ENCODE measurements at regions not wholly inside any gene's neighbourhood (a gene's known extent, or its start where the extent isn't known, plus 50 kb on each side); places are given as distances from the start of the nearest gene placed in this dataset.

- no peak for DNase-seq (ENCODE audit: low read depth, low spot score)
- H3K4me3 ChIP-seq (ENCODE audit: low read length) = no peak overlapping the region
These were observed 210.9 kb downstream of the FNDC1 start for GRCh38 chr6:159380114-159380513.

- no peak overlapping the region for H3K4me3 ChIP-seq (ENCODE audit: low read length)
- no peak for DNase-seq (ENCODE audit: low read depth, low spot score)
These were observed 209.5 kb downstream of the FNDC1 start for GRCh38 chr6:159378411-159379328.

GRCh38 chr6:159376516-159377158, 207.4 kb downstream of the FNDC1 start:
- no peak for DNase-seq (ENCODE audit: low read depth, low spot score)
- H3K4me3 ChIP-seq (ENCODE audit: low read length) = no peak overlapping the region

GRCh38 chr6:159375014-159375413, 205.8 kb downstream of the FNDC1 start:
- no peak overlapping the region for H3K4me3 ChIP-seq (ENCODE audit: low read length)
- no peak for DNase-seq (ENCODE audit: low read depth, low spot score)

GRCh38 chr6:159373670-159374069, 204.5 kb downstream of the FNDC1 start:
- DNase-seq (ENCODE audit: low read depth, low spot score) = no peak
- H3K4me3 ChIP-seq (ENCODE audit: low read length) = no peak overlapping the region

GRCh38 chr6:159372333-159372732, 203.1 kb downstream of the FNDC1 start:
- no peak overlapping the region for H3K4me3 ChIP-seq (ENCODE audit: low read length)
- no peak for DNase-seq (ENCODE audit: low read depth, low spot score)

- H3K4me3 ChIP-seq (ENCODE audit: low read length) = no peak overlapping the region
- no peak for DNase-seq (ENCODE audit: low read depth, low spot score)
These were observed 191.1 kb downstream of the FNDC1 start for GRCh38 chr6:159360306-159360705.

- DNase-seq (ENCODE audit: low read depth, low spot score) = no peak
- H3K4me3 ChIP-seq (ENCODE audit: low read length) = no peak overlapping the region
These were observed 190.5 kb downstream of the FNDC1 start for GRCh38 chr6:159359581-159360297.

GRCh38 chr6:159358562-159358961, 189.4 kb downstream of the FNDC1 start:
- DNase-seq (ENCODE audit: low read depth, low spot score) = no peak
- no peak overlapping the region for H3K4me3 ChIP-seq (ENCODE audit: low read length)

- no peak for DNase-seq (ENCODE audit: low read depth, low spot score)
- no peak overlapping the region for H3K4me3 ChIP-seq (ENCODE audit: low read length)
These were observed 188.2 kb downstream of the FNDC1 start for GRCh38 chr6:159357211-159357915.

- H3K4me3 ChIP-seq (ENCODE audit: low read length) = no peak overlapping the region
- no peak for DNase-seq (ENCODE audit: low read depth, low spot score)
These were observed 184.0 kb downstream of the FNDC1 start for GRCh38 chr6:159353193-159353592.

GRCh38 chr6:159351707-159352106, 182.5 kb downstream of the FNDC1 start:
- no peak overlapping the region for H3K4me3 ChIP-seq (ENCODE audit: low read length)
- no peak for DNase-seq (ENCODE audit: low read depth, low spot score)

GRCh38 chr6:159349915-159350314, 180.7 kb downstream of the FNDC1 start:
- no peak overlapping the region for H3K4me3 ChIP-seq (ENCODE audit: low read length)
- no peak for DNase-seq (ENCODE audit: low read depth, low spot score)

- H3K4me3 ChIP-seq (ENCODE audit: low read length) = no peak overlapping the region
- DNase-seq (ENCODE audit: low read depth, low spot score) = no peak
These were observed 174.5 kb downstream of the FNDC1 start for GRCh38 chr6:159343709-159344108.

GRCh38 chr6:159342146-159342545, 172.9 kb downstream of the FNDC1 start:
- no peak overlapping the region for H3K4me3 ChIP-seq (ENCODE audit: low read length)
- DNase-seq (ENCODE audit: low read depth, low spot score) = no peak

- no peak overlapping the region for H3K4me3 ChIP-seq (ENCODE audit: low read length)
- DNase-seq (ENCODE audit: low read depth, low spot score) = no peak
These were observed 164.9 kb downstream of the FNDC1 start for GRCh38 chr6:159334068-159334467.

GRCh38 chr6:159331451-159331850, 162.3 kb downstream of the FNDC1 start:
- DNase-seq (ENCODE audit: low read depth, low spot score) = no peak
- no peak overlapping the region for H3K4me3 ChIP-seq (ENCODE audit: low read length)

GRCh38 chr6:159329081-159329480, 159.9 kb downstream of the FNDC1 start:
- DNase-seq (ENCODE audit: low read depth, low spot score) = no peak
- no peak overlapping the region for H3K4me3 ChIP-seq (ENCODE audit: low read length)

- no peak for DNase-seq (ENCODE audit: low read depth, low spot score)
- H3K4me3 ChIP-seq (ENCODE audit: low read length) = no peak overlapping the region
These were observed 158.9 kb downstream of the FNDC1 start for GRCh38 chr6:159328052-159328451.

Measured in Jurkat, Clone E6-1 (cell line).